ENCODE measurements at regions not wholly inside any gene's neighbourhood (a gene's known extent, or its start where the extent isn't known, plus 50 kb on each side); places are given as distances from the start of the nearest gene placed in this dataset.

GRCh38 chr1:59193443-59194093, 103.3 kb upstream of the FGGY start:
- Histone ChIP-seq H3K27ac (ENCODE audit: low read depth, low read length) (no peak overlapping the region), H3K79me1 (ENCODE audit: low read length) (no peaks in the 10 kb centered on the region), H3K18ac (ENCODE audit: low read length) (no peak overlapping the region), H2AK5ac (ENCODE audit: low read length) (no peak overlapping the region), H3K23ac (ENCODE audit: low read length) (no peak overlapping the region), H3K27me3 (ENCODE audit: insufficient read depth, low read length, poor library complexity) (no peaks in the 10 kb centered on the region), H4K8ac (ENCODE audit: low read depth, low read length) (no peak overlapping the region), H3K56ac (ENCODE audit: low read length) (no peak overlapping the region), H2BK15ac (replicated peaks; ENCODE audit: low read depth) (no peak overlapping the region), H4K5ac (ENCODE audit: low read length) (no peak overlapping the region), H3K4ac (ENCODE audit: low read depth, low read length) (no peak overlapping the region), H3K36me3 (ENCODE audit: control insufficient read depth, insufficient read depth, low read length) (no peaks in the 10 kb centered on the region), H3K9ac (ENCODE audit: low read length) (no peak overlapping the region), H2BK5ac (ENCODE audit: low read length) (no peak overlapping the region), H3K4me2 (ENCODE audit: low read length) (no peak overlapping the region), H3K4me1 (ENCODE audit: control insufficient read depth, low read depth, low read length) (no peaks in the 10 kb centered on the region), H3K79me2 (ENCODE audit: control insufficient read depth, insufficient read depth, low read length) (no peaks in the 10 kb centered on the region), H2BK120ac (ENCODE audit: low read depth, low read length) (no peak overlapping the region), H3K4me3 (ENCODE audit: low read length) (no peak overlapping the region)
- no peak for DNase-seq
- WGBS (ENCODE audit: extremely low coverage, insufficient coverage, low lambda C conversion rate) = no CpG with 5 or more reads among the region's 4 CpGs

GRCh38 chr1:59194621-59195020, 102.3 kb upstream of the FGGY start:
- Histone ChIP-seq H3K23ac (ENCODE audit: low read length) (no peak overlapping the region), H2BK15ac (replicated peaks; ENCODE audit: low read depth) (no peak overlapping the region), H3K27me3 (ENCODE audit: insufficient read depth, low read length, poor library complexity) (no peaks in the 10 kb centered on the region), H2AK5ac (ENCODE audit: low read length) (no peak overlapping the region), H2BK120ac (ENCODE audit: low read depth, low read length) (no peak overlapping the region), H3K79me2 (ENCODE audit: control insufficient read depth, insufficient read depth, low read length) (no peaks in the 10 kb centered on the region), H2BK5ac (ENCODE audit: low read length) (no peak overlapping the region), H4K5ac (ENCODE audit: low read length) (no peak overlapping the region), H3K18ac (ENCODE audit: low read length) (no peak overlapping the region), H3K4me2 (ENCODE audit: low read length) (no peak overlapping the region), H3K4me1 (ENCODE audit: control insufficient read depth, low read depth, low read length) (no peaks in the 10 kb centered on the region), H3K27ac (ENCODE audit: low read depth, low read length) (no peak overlapping the region), H3K4ac (ENCODE audit: low read depth, low read length) (no peak overlapping the region), H3K4me3 (ENCODE audit: low read length) (no peak overlapping the region), H3K79me1 (ENCODE audit: low read length) (no peaks in the 10 kb centered on the region), H3K56ac (ENCODE audit: low read length) (no peak overlapping the region), H4K8ac (ENCODE audit: low read depth, low read length) (no peak overlapping the region), H3K36me3 (ENCODE audit: control insufficient read depth, insufficient read depth, low read length) (no peaks in the 10 kb centered on the region), H3K9ac (ENCODE audit: low read length) (no peak overlapping the region)
- no CpG with 5 or more reads among the region's 2 CpGs for WGBS (ENCODE audit: extremely low coverage, insufficient coverage, low lambda C conversion rate)
- DNase-seq = no peak

GRCh38 chr1:59195151-59195550, 101.7 kb upstream of the FGGY start:
- Histone ChIP-seq H2BK5ac (ENCODE audit: low read length) (no peak overlapping the region), H4K5ac (ENCODE audit: low read length) (no peak overlapping the region), H3K79me2 (ENCODE audit: control insufficient read depth, insufficient read depth, low read length) (no peaks in the 10 kb centered on the region), H3K4me2 (ENCODE audit: low read length) (no peak overlapping the region), H2BK15ac (replicated peaks; ENCODE audit: low read depth) (no peak overlapping the region), H2AK5ac (ENCODE audit: low read length) (no peak overlapping the region), H3K4me1 (ENCODE audit: control insufficient read depth, low read depth, low read length) (no peaks in the 10 kb centered on the region), H3K4me3 (ENCODE audit: low read length) (no peak overlapping the region), H3K36me3 (ENCODE audit: control insufficient read depth, insufficient read depth, low read length) (no peaks in the 10 kb centered on the region), H2BK120ac (ENCODE audit: low read depth, low read length) (no peak overlapping the region), H3K4ac (ENCODE audit: low read depth, low read length) (no peak overlapping the region), H3K23ac (ENCODE audit: low read length) (no peak overlapping the region), H3K79me1 (ENCODE audit: low read length) (no peaks in the 10 kb centered on the region), H3K9ac (ENCODE audit: low read length) (no peak overlapping the region), H4K8ac (ENCODE audit: low read depth, low read length) (no peak overlapping the region), H3K27me3 (ENCODE audit: insufficient read depth, low read length, poor library complexity) (no peaks in the 10 kb centered on the region), H3K56ac (ENCODE audit: low read length) (no peak overlapping the region), H3K27ac (ENCODE audit: low read depth, low read length) (no peak overlapping the region), H3K18ac (ENCODE audit: low read length) (no peak overlapping the region)
- no CpG with 5 or more reads among the region's 1 CpG for WGBS (ENCODE audit: extremely low coverage, insufficient coverage, low lambda C conversion rate)
- DNase-seq = no peak

- no peak overlapping the region for H2BK15ac ChIP-seq (replicated peaks; ENCODE audit: low read depth)
- no peaks in the 10 kb centered on the region for H3K79me2 ChIP-seq (ENCODE audit: control insufficient read depth, insufficient read depth, low read length)
- H2BK120ac ChIP-seq (ENCODE audit: low read depth, low read length) = no peak overlapping the region
- H3K4me2 ChIP-seq (ENCODE audit: low read length) = no peak overlapping the region
- no peak overlapping the region for H3K56ac ChIP-seq (ENCODE audit: low read length)
- no peak overlapping the region for H3K9ac ChIP-seq (ENCODE audit: low read length)
- no peak overlapping the region for H2AK5ac ChIP-seq (ENCODE audit: low read length)
- H2BK5ac ChIP-seq (ENCODE audit: low read length) = no peak overlapping the region
- H3K18ac ChIP-seq (ENCODE audit: low read length) = no peak overlapping the region
- H3K36me3 ChIP-seq (ENCODE audit: control insufficient read depth, insufficient read depth, low read length) = no peaks in the 10 kb centered on the region
- H3K23ac ChIP-seq (ENCODE audit: low read length) = no peak overlapping the region
- no peak overlapping the region for H3K4ac ChIP-seq (ENCODE audit: low read depth, low read length)
- no peak for DNase-seq
- WGBS (ENCODE audit: extremely low coverage, insufficient coverage, low lambda C conversion rate) = no CpG with 5 or more reads among the region's 4 CpGs
- H4K8ac ChIP-seq (ENCODE audit: low read depth, low read length) = no peak overlapping the region
- H4K5ac ChIP-seq (ENCODE audit: low read length) = no peak overlapping the region
- no peak overlapping the region for H3K4me3 ChIP-seq (ENCODE audit: low read length)
- H3K79me1 ChIP-seq (ENCODE audit: low read length) = no peaks in the 10 kb centered on the region
- no peaks in the 10 kb centered on the region for H3K27me3 ChIP-seq (ENCODE audit: insufficient read depth, low read length, poor library complexity)
- no peak overlapping the region for H3K27ac ChIP-seq (ENCODE audit: low read depth, low read length)
- no peaks in the 10 kb centered on the region for H3K4me1 ChIP-seq (ENCODE audit: control insufficient read depth, low read depth, low read length)
Measured at GRCh38 chr1:59198564-59198963, 98.3 kb upstream of the FGGY start.

GRCh38 chr1:59199147-59199546, 97.7 kb upstream of the FGGY start:
- no peak overlapping the region for H3K56ac ChIP-seq (ENCODE audit: low read length)
- no peak overlapping the region for H3K4me3 ChIP-seq (ENCODE audit: low read length)
- H2BK5ac ChIP-seq (ENCODE audit: low read length) = no peak overlapping the region
- H3K4me1 ChIP-seq (ENCODE audit: control insufficient read depth, low read depth, low read length) = no peaks in the 10 kb centered on the region
- no peak overlapping the region for H4K8ac ChIP-seq (ENCODE audit: low read depth, low read length)
- WGBS (ENCODE audit: extremely low coverage, insufficient coverage, low lambda C conversion rate) = no CpG with 5 or more reads among the region's 2 CpGs
- no peak overlapping the region for H2AK5ac ChIP-seq (ENCODE audit: low read length)
- H3K36me3 ChIP-seq (ENCODE audit: control insufficient read depth, insufficient read depth, low read length) = no peaks in the 10 kb centered on the region
- DNase-seq = no peak
- no peak overlapping the region for H3K4me2 ChIP-seq (ENCODE audit: low read length)
- no peaks in the 10 kb centered on the region for H3K79me2 ChIP-seq (ENCODE audit: control insufficient read depth, insufficient read depth, low read length)
- H3K27me3 ChIP-seq (ENCODE audit: insufficient read depth, low read length, poor library complexity) = no peaks in the 10 kb centered on the region
- no peak overlapping the region for H3K27ac ChIP-seq (ENCODE audit: low read depth, low read length)
- H3K79me1 ChIP-seq (ENCODE audit: low read length) = no peaks in the 10 kb centered on the region
- H3K18ac ChIP-seq (ENCODE audit: low read length) = no peak overlapping the region
- no peak overlapping the region for H3K4ac ChIP-seq (ENCODE audit: low read depth, low read length)
- H4K5ac ChIP-seq (ENCODE audit: low read length) = no peak overlapping the region
- H2BK15ac ChIP-seq (replicated peaks; ENCODE audit: low read depth) = no peak overlapping the region
- no peak overlapping the region for H2BK120ac ChIP-seq (ENCODE audit: low read depth, low read length)
- no peak overlapping the region for H3K23ac ChIP-seq (ENCODE audit: low read length)
- no peak overlapping the region for H3K9ac ChIP-seq (ENCODE audit: low read length)

- H2AK5ac ChIP-seq (ENCODE audit: low read length) = no peak overlapping the region
- H2BK5ac ChIP-seq (ENCODE audit: low read length) = no peak overlapping the region
- H3K9ac ChIP-seq (ENCODE audit: low read length) = no peak overlapping the region
- H3K4me3 ChIP-seq (ENCODE audit: low read length) = no peak overlapping the region
- no peak overlapping the region for H3K18ac ChIP-seq (ENCODE audit: low read length)
- no peaks in the 10 kb centered on the region for H3K79me2 ChIP-seq (ENCODE audit: control insufficient read depth, insufficient read depth, low read length)
- H2BK120ac ChIP-seq (ENCODE audit: low read depth, low read length) = no peak overlapping the region
- H3K27ac ChIP-seq (ENCODE audit: low read depth, low read length) = no peak overlapping the region
- WGBS (ENCODE audit: extremely low coverage, insufficient coverage, low lambda C conversion rate) = no CpG with 5 or more reads among the region's 4 CpGs
- H3K4me2 ChIP-seq (ENCODE audit: low read length) = no peak overlapping the region
- H2BK15ac ChIP-seq (replicated peaks; ENCODE audit: low read depth) = no peak overlapping the region
- H3K27me3 ChIP-seq (ENCODE audit: insufficient read depth, low read length, poor library complexity) = no peaks in the 10 kb centered on the region
- no peak overlapping the region for H4K5ac ChIP-seq (ENCODE audit: low read length)
- no peaks in the 10 kb centered on the region for H3K79me1 ChIP-seq (ENCODE audit: low read length)
- H3K23ac ChIP-seq (ENCODE audit: low read length) = no peak overlapping the region
- DNase-seq = no peak
- H3K4me1 ChIP-seq (ENCODE audit: control insufficient read depth, low read depth, low read length) = no peaks in the 10 kb centered on the region
- no peak overlapping the region for H4K8ac ChIP-seq (ENCODE audit: low read depth, low read length)
- H3K4ac ChIP-seq (ENCODE audit: low read depth, low read length) = no peak overlapping the region
- H3K36me3 ChIP-seq (ENCODE audit: control insufficient read depth, insufficient read depth, low read length) = no peaks in the 10 kb centered on the region
- no peak overlapping the region for H3K56ac ChIP-seq (ENCODE audit: low read length)
Measured at GRCh38 chr1:59199719-59200376, 97.0 kb upstream of the FGGY start.

Measured in mesendoderm (in vitro differentiated cells).